PC-9 (cell line): ENCODE measurements at regions not wholly inside any gene's neighbourhood (a gene's known extent, or its start where the extent isn't known, plus 50 kb on each side); places are given as distances from the start of the nearest gene placed in this dataset.

Experiments
- BruUV-seq: library from RNA; stranded (reverse); fragments of 400-500 nt; replicated peaks from 2 replicates; lab custom pipeline; 2021; lab: Mats Ljungman, UMichigan
- CTCF ChIA-PET: fragments of 300-600 bp; sonication (Branson Sonifier 250); formaldehyde crosslinking; loops from one replicate; lab custom pipeline; 2022; ENCODE audit warnings: antibody characterized with exemption; lab: Charles Lee
- POLR2A ChIA-PET: fragments of 300-600 bp; sonication (Branson Sonifier 250); formaldehyde crosslinking; loops from one replicate; lab custom pipeline; 2022; ENCODE audit warnings: antibody characterized with exemption; ENCODE audit not compliant: unreplicated experiment; lab: Charles Lee
- DNase-seq, 2 experiments: peaks; one replicate each; pipeline versions ENCODE4 v3.0.0 to v3.0.0-alpha.2; 2015 to 2022; ENCODE audit warnings: mixed read lengths in 1 of 2
- H2AFZ ChIP-seq: fragments of 200-600 bp; sonication (generic); 2 replicates; pipeline ENCODE4 v1.8.1; 2017; ENCODE audit warnings: antibody characterized with exemption
- H3F3A ChIP-seq: fragments of 200-600 bp; sonication (generic); 2 replicates; pipeline ENCODE4 v1.8.1; 2017; ENCODE audit warnings: antibody characterized with exemption, mild to moderate bottlenecking, low read depth; ENCODE audit not compliant: insufficient read depth
- H3K27ac ChIP-seq: fragments of 200-600 bp; sonication (generic); 2 replicates; pipeline ENCODE4 v1.6.1; 2016; ENCODE audit warnings: mixed run types
- H3K27me3 ChIP-seq: fragments of 200-600 bp; sonication (generic); 2 replicates; pipeline ENCODE4 v1.6.1; 2016; ENCODE audit warnings: low read depth, mixed run types; ENCODE audit not compliant: insufficient read depth
- H3K36me3 ChIP-seq: fragments of 200-600 bp; sonication (generic); 2 replicates; pipeline ENCODE4 v1.6.1; 2016; ENCODE audit warnings: low read depth, mixed run types
- H3K4me1 ChIP-seq: fragments of 200-600 bp; sonication (generic); replicated peaks from 2 replicates; pipeline ENCODE4 v1.6.1; 2016; ENCODE audit warnings: mixed run types; ENCODE audit not compliant: insufficient read depth
- H3K4me2 ChIP-seq: fragments of 200-600 bp; sonication (generic); 2 replicates; pipeline ENCODE4 v1.6.1; 2017; ENCODE audit warnings: mixed run types
- H3K4me3 ChIP-seq: fragments of 200-600 bp; sonication (generic); 2 replicates; pipeline ENCODE4 v1.6.1; 2016; ENCODE audit warnings: mixed run types
- H3K79me2 ChIP-seq: fragments of 200-600 bp; sonication (generic); 2 replicates; pipeline ENCODE4 v1.6.1; 2017; ENCODE audit warnings: low read depth, mixed run types
- H3K9me2 ChIP-seq: fragments of 200-600 bp; sonication (generic); 2 replicates; pipeline ENCODE4 v1.8.1; 2017; ENCODE audit warnings: mild to moderate bottlenecking; ENCODE audit not compliant: insufficient read depth
- H3K9me3 ChIP-seq: fragments of 200-600 bp; sonication (generic); 2 replicates; pipeline ENCODE4 v1.8.1; 2016; ENCODE audit warnings: low read depth; ENCODE audit not compliant: insufficient read depth
- H4K20me1 ChIP-seq: fragments of 200-600 bp; sonication (generic); 2 replicates; pipeline ENCODE4 v1.8.1; 2017; ENCODE audit not compliant: insufficient read depth
- EZH2 ChIP-seq: fragments of 200-600 bp; sonication (generic); IDR thresholded peaks from 2 replicates; pipeline ENCODE4 v1.8.0; 2017; ENCODE audit warnings: antibody characterized with exemption, low read depth
- intact Hi-C: fragments of 100-400 bp; cut with micrococcal nuclease; formaldehyde crosslinking; loops from one replicate; pipeline ENCODE4 v1.10.0; 2022; ENCODE audit not compliant: unreplicated experiment
- TF ChIP-seq, protein P1 (sequence below): fragments of 200-600 bp; sonication (generic); conservative IDR thresholded peaks from 2 replicates; pipeline ENCODE4 v1.6.1; 2017; ENCODE audit warnings: mixed run types, antibody characterized with exemption, mild to moderate bottlenecking, moderate library complexity

- no peaks in the 10 kb centered on the region for H3K4me1 ChIP-seq
- H4K20me1 ChIP-seq = no peaks in the 10 kb centered on the region
- no peaks in the 10 kb centered on the region for H3K36me3 ChIP-seq
- no TSS peak for BruUV-seq
- H3F3A ChIP-seq = no peaks in the 10 kb centered on the region
- no peaks in the 10 kb centered on the region for H3K79me2 ChIP-seq
- no peaks in the 10 kb centered on the region for H3K9me3 ChIP-seq
- H3K27ac ChIP-seq = no peak overlapping the region
- no peaks in the 10 kb centered on the region for H3K9me2 ChIP-seq
- H3K4me2 ChIP-seq = no peak overlapping the region
- peaks cover 67% of the 10 kb centered on the region for H3K27me3 ChIP-seq
- no peak for TF ChIP-seq EZH2
- TF ChIP-seq, protein P1, sequence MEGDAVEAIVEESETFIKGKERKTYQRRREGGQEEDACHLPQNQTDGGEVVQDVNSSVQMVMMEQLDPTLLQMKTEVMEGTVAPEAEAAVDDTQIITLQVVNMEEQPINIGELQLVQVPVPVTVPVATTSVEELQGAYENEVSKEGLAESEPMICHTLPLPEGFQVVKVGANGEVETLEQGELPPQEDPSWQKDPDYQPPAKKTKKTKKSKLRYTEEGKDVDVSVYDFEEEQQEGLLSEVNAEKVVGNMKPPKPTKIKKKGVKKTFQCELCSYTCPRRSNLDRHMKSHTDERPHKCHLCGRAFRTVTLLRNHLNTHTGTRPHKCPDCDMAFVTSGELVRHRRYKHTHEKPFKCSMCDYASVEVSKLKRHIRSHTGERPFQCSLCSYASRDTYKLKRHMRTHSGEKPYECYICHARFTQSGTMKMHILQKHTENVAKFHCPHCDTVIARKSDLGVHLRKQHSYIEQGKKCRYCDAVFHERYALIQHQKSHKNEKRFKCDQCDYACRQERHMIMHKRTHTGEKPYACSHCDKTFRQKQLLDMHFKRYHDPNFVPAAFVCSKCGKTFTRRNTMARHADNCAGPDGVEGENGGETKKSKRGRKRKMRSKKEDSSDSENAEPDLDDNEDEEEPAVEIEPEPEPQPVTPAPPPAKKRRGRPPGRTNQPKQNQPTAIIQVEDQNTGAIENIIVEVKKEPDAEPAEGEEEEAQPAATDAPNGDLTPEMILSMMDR = no peak
- no peak overlapping the region for H2AFZ ChIP-seq
- intact Hi-C loops = no loop called here
- no peak overlapping the region for H3K4me3 ChIP-seq
- no peak for DNase-seq
- ChIA-PET CTCF (no interaction called here), POLR2A (no interaction called here)
Observed at GRCh38 chr12:131357920-131358319, 353.0 kb upstream of the SFSWAP start.

GRCh38 chr12:131362291-131363211, 348.3 kb upstream of the SFSWAP start:
- Histone ChIP-seq H3K4me3 (no peak overlapping the region), H3K4me2 (no peak overlapping the region), H3K4me1 (no peaks in the 10 kb centered on the region), H3K27me3 (peaks cover 64% of the 10 kb centered on the region), H3K79me2 (no peaks in the 10 kb centered on the region), H3F3A (no peaks in the 10 kb centered on the region), H3K9me2 (no peaks in the 10 kb centered on the region), H3K36me3 (no peaks in the 10 kb centered on the region), H2AFZ (no peak overlapping the region), H3K9me3 (no peaks in the 10 kb centered on the region), H4K20me1 (no peaks in the 10 kb centered on the region), H3K27ac (no peak overlapping the region)
- TF ChIP-seq EZH2 = no peak
- TF ChIP-seq, protein P1 = no peak
- intact Hi-C loops = no loop called here
- DNase-seq = no peak
- BruUV-seq = no TSS peak
- CTCF ChIA-PET = no interaction called here
- POLR2A ChIA-PET = no interaction called here

DNA sequence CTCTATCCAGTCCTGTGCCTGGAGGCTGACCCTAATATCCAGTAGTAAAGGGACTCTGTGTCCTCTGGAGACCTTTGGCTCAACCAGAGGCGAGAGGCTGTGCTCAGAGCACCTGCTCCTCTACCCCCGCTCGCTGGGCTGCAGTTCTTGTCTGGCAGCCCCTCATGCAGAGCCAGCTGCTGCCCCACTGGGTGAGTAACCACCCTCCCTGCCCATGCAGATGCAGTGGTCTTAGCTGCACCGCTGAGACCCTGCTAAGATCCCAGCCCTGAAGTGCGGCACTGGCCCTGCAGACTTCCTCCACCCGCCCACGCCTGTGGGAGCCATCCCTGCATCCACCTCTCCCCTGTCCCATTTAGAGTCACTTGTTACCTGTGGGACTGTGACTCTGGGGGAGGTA, 347.5 kb upstream of the SFSWAP start:
- POLR2A ChIA-PET = no interaction called here
- no TSS peak for BruUV-seq
- no peak overlapping the region for H3K4me3 ChIP-seq
- no peaks in the 10 kb centered on the region for H3K36me3 ChIP-seq
- H3K4me2 ChIP-seq = no peak overlapping the region
- H3K9me2 ChIP-seq = no peaks in the 10 kb centered on the region
- H3F3A ChIP-seq = no peaks in the 10 kb centered on the region
- H3K4me1 ChIP-seq = no peaks in the 10 kb centered on the region
- no peak overlapping the region for H2AFZ ChIP-seq
- CTCF ChIA-PET = no interaction called here
- H3K27ac ChIP-seq = no peak overlapping the region
- no peaks in the 10 kb centered on the region for H4K20me1 ChIP-seq
- intact Hi-C loops = no loop called here
- peaks cover 62% of the 10 kb centered on the region for H3K27me3 ChIP-seq
- no peak for DNase-seq
- no peaks in the 10 kb centered on the region for H3K9me3 ChIP-seq
- TF ChIP-seq, protein P1 = no peak
- TF ChIP-seq EZH2 = no peak
- no peaks in the 10 kb centered on the region for H3K79me2 ChIP-seq
